Activated CD4-positive, alpha-beta T cell treated with anti-CD3 and anti-CD28 coated beads, Interleukin-2, amount 10 ng/mL, durations not matched to agents 7 days and 5 days (primary cell): ENCODE measurements at regions not wholly inside any gene's neighbourhood (a gene's known extent, or its start where the extent isn't known, plus 50 kb on each side); places are given as distances from the start of the nearest gene placed in this dataset.

Experiments
- CTCF ChIA-PET: fragments of 350-600 bp; sonication (Branson Sonifier 250); formaldehyde crosslinking; loops from one replicate; lab custom pipeline; 2021; ENCODE audit warnings: antibody characterized with exemption; lab: Charles Lee
- POLR2A ChIA-PET: fragments of 350-600 bp; sonication (Branson Sonifier 250); formaldehyde crosslinking; loops from one replicate; lab custom pipeline; 2021; ENCODE audit warnings: antibody characterized with exemption; lab: Charles Lee
- DNase-seq: peaks from one replicate; pipeline ENCODE4 v3.0.0-alpha.2; 2020
- H3K27ac Mint-ChIP-seq: one replicate; pipeline ENCODE4 v1.8.0; 2021; ENCODE audit warnings: mild to moderate bottlenecking, moderate library complexity, mixed read lengths
- H3K27me3 Mint-ChIP-seq: one replicate; pipeline ENCODE4 v1.8.0; 2021; ENCODE audit warnings: mixed read lengths
- H3K36me3 Mint-ChIP-seq: one replicate; pipeline ENCODE4 v1.8.0; 2021; ENCODE audit warnings: low read depth, mixed read lengths
- H3K4me1 Mint-ChIP-seq: one replicate; pipeline ENCODE4 v1.8.0; 2021; ENCODE audit warnings: mixed read lengths
- H3K4me3 Mint-ChIP-seq: one replicate; pipeline ENCODE4 v1.8.0; 2021; ENCODE audit warnings: mild to moderate bottlenecking, moderate library complexity, mixed read lengths
- H3K9me3 Mint-ChIP-seq: one replicate; pipeline ENCODE4 v1.8.0; 2021; ENCODE audit warnings: mixed read lengths

DNA sequence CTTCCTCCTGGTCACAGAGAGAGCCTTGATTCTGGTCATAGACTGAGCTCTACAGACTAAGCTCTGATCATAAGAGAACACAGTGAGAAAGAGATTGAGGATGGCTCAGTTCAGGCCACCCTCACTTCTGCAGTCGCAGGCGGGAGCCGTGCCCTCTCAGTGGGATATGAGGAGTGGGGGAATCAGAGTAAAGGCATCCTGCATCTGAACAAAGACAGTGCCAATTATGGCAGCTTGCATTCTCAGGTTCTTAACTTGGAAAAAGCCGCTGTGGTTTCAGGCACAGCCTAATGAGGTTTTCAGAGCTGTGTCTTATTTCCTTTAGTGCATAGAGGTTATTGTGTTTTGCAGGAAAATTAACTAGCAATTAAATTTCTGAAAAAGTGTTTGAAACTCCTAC is 134.4 kb upstream of the NLRP1 start:
- ChIA-PET CTCF (no interaction called here), POLR2A (no interaction called here)
- Mint-ChIP-seq H3K27ac (no peak overlapping the region), H3K4me3 (no peak overlapping the region), H3K9me3 (no peaks in the 10 kb centered on the region), H3K27me3 (peaks cover 5% of the 10 kb centered on the region), H3K4me1 (no peaks in the 10 kb centered on the region), H3K36me3 (no peaks in the 10 kb centered on the region)
- no peak for DNase-seq

DNA sequence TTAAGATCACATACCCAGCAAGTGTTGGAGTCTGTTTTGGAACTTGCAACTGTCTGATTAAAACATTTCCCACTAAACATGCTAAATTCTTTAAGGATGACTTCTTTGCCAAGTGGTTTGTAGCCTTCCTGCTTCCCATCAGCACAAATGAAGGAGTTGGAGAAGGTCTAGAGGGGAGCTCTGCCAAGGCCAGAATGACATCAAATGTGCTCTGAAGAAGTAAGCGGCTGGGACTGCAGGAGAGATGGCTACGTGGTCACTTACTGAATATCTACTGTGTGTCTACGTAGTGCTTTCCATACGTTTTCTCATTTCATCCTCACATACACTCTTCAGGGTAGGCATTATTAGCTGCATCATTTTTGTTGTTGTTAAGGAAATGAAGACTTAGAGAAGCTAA is 135.7 kb upstream of the NLRP1 start:
- ChIA-PET POLR2A (no interaction called here), CTCF (no interaction called here)

DNA sequence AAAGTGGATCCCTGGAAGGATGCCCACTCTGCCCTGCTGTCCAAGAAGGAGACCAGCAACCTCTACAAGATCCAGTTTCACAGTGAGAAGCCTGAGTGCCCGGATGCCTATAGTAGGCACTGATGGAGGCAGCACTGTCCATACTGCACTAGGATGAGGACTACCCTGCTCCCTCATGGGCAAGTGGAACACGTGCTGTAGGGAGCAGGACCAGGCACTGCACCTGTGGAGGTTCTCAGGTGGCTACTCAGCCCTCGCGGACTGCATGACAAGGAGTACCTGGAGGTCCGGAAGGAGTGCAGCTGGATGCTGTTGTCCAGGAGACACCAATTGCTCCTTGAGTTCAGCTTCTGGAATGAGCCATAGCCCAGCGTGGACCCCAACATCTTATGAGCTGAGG is 146.1 kb upstream of the NLRP1 start:
- peaks cover 25% of the 10 kb centered on the region for H3K27me3 Mint-ChIP-seq
- H3K4me3 Mint-ChIP-seq, result no peak overlapping the region
- ChIA-PET POLR2A (no interaction called here), CTCF (no interaction called here)
- no peak for DNase-seq
- H3K27ac Mint-ChIP-seq, result no peak overlapping the region
- H3K9me3 Mint-ChIP-seq, result no peaks in the 10 kb centered on the region
- H3K36me3 Mint-ChIP-seq, result no peaks in the 10 kb centered on the region
- no peaks in the 10 kb centered on the region for H3K4me1 Mint-ChIP-seq

More for the DNA sequence above, 135.7 kb upstream of the NLRP1 start:
- DNase-seq, result no peak
- Mint-ChIP-seq H3K36me3 (no peaks in the 10 kb centered on the region), H3K4me3 (no peak overlapping the region), H3K27me3 (peaks cover 14% of the 10 kb centered on the region), H3K9me3 (no peaks in the 10 kb centered on the region), H3K27ac (no peak overlapping the region), H3K4me1 (no peaks in the 10 kb centered on the region)

DNA sequence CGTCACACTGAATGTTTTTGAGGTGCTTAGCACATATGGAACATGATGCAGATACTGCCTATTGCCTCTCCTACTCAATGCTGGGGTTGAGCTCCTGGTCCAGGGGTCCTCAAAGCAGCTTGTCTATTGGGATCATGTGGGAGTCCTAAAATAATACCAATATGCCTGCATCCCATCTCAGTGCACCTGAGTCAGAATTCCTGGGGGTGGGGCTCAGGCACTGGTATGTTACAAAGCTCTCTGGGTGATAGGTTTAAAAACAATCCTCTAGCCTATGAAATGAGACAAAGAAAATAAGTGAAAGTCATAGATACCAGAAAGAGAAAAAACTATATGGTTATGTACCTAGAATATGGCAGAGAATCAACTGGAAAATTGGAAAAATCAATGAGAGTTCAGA is 156.6 kb upstream of the NLRP1 start:
- Mint-ChIP-seq H3K4me1 (no peaks in the 10 kb centered on the region), H3K9me3 (no peaks in the 10 kb centered on the region), H3K4me3 (no peak overlapping the region), H3K27me3 (peaks cover 11% of the 10 kb centered on the region), H3K27ac (no peak overlapping the region), H3K36me3 (no peaks in the 10 kb centered on the region)
- ChIA-PET CTCF (no interaction called here), POLR2A (no interaction called here)
- no peak for DNase-seq

DNA sequence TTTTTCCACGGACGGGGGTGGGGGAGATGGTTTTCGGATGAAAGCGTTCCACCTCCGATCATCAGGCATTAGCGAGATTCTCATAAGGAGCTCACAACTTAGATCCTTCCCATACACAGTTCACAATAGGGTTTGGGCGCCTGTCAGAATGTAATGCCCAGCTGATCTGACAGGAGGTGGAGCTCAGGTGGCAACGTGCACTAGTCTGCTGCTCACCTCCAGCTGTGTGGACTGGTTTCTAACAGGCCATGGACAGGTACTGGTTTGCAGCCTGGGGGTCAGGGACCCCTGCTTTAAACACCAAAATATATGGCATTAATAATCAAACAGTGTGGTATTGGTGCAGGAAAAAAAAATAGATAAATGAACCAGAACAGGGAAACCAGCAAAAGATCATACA is 157.5 kb upstream of the NLRP1 start:
- Mint-ChIP-seq H3K27ac (no peak overlapping the region), H3K36me3 (no peaks in the 10 kb centered on the region), H3K4me3 (no peak overlapping the region), H3K27me3 (peaks cover 11% of the 10 kb centered on the region), H3K4me1 (no peaks in the 10 kb centered on the region), H3K9me3 (no peaks in the 10 kb centered on the region)
- ChIA-PET POLR2A (no interaction called here), CTCF (interaction anchor here (0.6 kb wide), 1 partner anchor 153 kb away, joined by 3 read pairs; no protein-coding TSS in a partner anchor)
- no peak for DNase-seq

DNA sequence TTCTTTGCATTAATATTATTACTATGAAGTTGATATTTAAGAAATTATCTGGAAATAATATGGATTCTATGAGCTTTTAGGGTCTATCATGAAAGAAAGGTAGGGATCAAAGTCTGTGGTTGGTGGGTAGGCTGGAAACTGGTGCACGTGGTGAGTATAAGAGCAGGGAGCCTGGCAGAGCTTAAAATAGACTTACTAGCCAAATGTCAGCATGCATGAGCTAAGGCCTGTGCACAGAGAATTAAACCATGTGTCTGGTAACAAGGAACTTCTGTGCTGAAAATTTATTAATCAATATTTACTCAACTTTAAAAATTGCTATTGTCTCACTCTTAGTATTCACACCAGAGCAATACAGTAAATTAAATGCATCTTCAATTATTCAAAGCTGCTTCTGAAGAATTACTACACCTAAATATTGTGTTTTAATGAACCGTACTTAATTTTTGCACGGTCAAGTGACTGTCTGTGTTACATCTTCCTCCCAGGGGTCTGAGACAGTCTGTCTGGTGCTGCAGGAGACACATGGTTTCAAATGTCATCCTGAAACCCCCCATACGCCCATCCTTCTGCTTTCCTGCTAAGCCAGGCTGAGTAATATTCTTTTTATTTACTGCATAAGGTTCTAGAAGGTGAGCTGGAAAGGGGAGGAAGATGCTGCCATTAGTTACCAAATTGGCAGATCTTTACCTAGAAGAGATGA is 161.0 kb upstream of the NLRP1 start:
- Mint-ChIP-seq H3K27ac (no peak overlapping the region), H3K4me3 (no peak overlapping the region), H3K27me3 (peaks cover 11% of the 10 kb centered on the region), H3K36me3 (no peaks in the 10 kb centered on the region), H3K4me1 (no peaks in the 10 kb centered on the region), H3K9me3 (no peaks in the 10 kb centered on the region)
- no peak for DNase-seq
- POLR2A ChIA-PET, result no interaction called here
- CTCF ChIA-PET, result interaction anchor here (0.5 kb wide), 1 partner anchor 32 kb away, joined by 3 read pairs; no protein-coding TSS in a partner anchor

DNA sequence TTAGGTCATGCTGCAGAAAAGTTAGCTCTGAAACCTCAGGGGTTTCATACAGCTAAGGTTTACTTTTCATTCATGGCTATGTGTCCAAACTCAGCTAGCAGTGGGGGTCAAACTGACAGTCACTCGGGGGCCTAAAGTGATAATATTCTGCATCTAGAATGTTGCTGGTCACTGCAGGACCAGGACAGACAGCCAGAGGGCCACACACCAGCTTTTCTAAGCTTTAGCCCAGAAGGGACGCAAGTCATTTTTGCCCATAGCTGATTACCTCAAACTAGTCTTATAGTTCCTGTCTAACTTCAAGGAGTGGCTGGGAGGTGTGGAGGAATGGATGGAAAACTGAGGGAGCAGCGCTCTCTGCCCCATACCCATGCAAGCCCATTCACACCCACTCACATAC is 163.0 kb upstream of the NLRP1 start:
- Mint-ChIP-seq H3K27ac (no peak overlapping the region), H3K4me3 (no peak overlapping the region), H3K36me3 (no peaks in the 10 kb centered on the region), H3K4me1 (no peaks in the 10 kb centered on the region), H3K9me3 (no peaks in the 10 kb centered on the region), H3K27me3 (peaks cover 7% of the 10 kb centered on the region)
- ChIA-PET CTCF (no interaction called here), POLR2A (no interaction called here)
- DNase-seq, result no peak

DNA sequence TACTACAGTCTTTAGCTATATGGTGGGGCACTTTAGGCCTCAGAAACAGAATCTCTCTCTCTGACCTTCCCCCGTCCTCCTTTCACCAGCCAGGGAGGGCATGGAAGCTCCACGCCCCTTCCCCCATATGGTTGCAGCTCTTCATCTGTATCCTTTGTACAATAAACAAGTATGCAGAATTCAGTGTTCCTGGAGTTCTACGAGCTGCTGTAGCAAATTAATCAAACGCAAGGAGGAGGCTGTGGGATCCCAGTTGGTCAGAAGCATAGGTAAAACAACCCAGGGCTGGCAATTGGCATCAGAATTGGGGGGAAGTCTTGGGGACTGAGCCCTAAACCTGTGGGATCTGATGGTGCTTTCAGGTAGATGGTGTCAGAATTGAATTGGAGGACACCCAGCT is 163.7 kb upstream of the NLRP1 start:
- no peak for DNase-seq
- Mint-ChIP-seq H3K36me3 (no peaks in the 10 kb centered on the region), H3K4me3 (no peak overlapping the region), H3K27me3 (peaks cover 2% of the 10 kb centered on the region), H3K4me1 (no peaks in the 10 kb centered on the region), H3K9me3 (no peaks in the 10 kb centered on the region), H3K27ac (no peak overlapping the region)
- ChIA-PET POLR2A (no interaction called here), CTCF (no interaction called here)

DNA sequence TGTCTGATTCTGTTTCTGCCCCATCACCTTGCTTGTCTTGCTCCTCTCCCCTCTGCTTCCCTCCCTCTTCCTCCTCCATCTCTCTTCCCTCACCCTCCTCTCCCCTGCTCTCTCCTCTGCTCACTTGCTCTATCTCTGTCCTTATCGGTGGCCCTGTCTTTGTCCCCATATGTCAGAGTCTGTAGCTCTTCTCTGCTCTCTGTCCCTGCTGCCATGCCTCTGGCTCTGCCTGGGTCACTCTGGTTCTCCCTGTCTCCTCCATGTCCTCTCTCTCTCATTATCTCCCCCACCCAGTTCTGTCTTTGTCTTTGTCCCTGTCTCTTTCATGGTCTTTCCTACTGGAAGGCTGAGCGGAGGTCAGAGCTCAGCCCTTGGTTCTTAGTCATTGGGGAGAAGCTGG is 169.1 kb upstream of the NLRP1 start:
- no peaks in the 10 kb centered on the region for H3K9me3 Mint-ChIP-seq
- no peaks in the 10 kb centered on the region for H3K36me3 Mint-ChIP-seq
- CTCF ChIA-PET, result interaction anchor here (0.6 kb wide), 1 partner anchor 104 kb away, joined by 5 read pairs; no protein-coding TSS in a partner anchor
- H3K4me1 Mint-ChIP-seq, result no peaks in the 10 kb centered on the region
- peaks cover 9% of the 10 kb centered on the region for H3K27me3 Mint-ChIP-seq
- no peak overlapping the region for H3K4me3 Mint-ChIP-seq
- no peak overlapping the region for H3K27ac Mint-ChIP-seq
- DNase-seq, result no peak
- POLR2A ChIA-PET, result no interaction called here

DNA sequence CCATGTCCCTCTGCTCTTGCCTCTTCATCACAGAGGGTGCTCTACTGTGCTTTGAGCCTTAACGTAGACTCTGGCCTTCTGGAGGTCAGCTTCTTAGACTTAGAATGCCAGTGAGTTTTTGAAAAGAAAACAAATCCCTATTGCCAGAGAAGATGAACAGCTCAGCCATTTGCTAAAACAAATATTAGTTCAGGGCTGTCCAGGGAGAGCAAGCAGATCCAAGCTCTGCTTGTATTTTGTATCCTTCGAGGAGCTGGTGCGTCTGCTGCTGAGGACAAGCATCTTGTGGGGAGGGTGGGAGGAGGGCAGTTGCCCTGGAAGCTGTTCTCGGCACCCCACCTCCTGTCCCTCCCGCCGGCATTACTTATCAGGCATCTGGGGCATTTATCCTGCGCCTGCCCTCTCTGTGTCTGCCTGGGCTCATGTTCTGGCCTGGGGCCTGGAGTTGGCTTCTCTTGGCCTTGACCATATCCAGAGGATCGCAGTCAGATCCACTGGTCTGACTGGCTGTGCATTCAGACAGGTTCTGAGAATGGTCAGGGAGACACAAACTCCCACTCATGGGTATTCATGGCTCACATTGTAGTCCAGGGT is 173.1 kb upstream of the NLRP1 start:
- H3K4me1 Mint-ChIP-seq, result no peaks in the 10 kb centered on the region
- DNase-seq, result no peak
- POLR2A ChIA-PET, result no interaction called here
- no peaks in the 10 kb centered on the region for H3K36me3 Mint-ChIP-seq
- H3K27me3 Mint-ChIP-seq, result peaks cover 16% of the 10 kb centered on the region
- no peaks in the 10 kb centered on the region for H3K9me3 Mint-ChIP-seq
- CTCF ChIA-PET, result interaction anchor here (0.7 kb wide), 1 partner anchor 9 kb away, joined by 3 read pairs; no protein-coding TSS in a partner anchor
- H3K4me3 Mint-ChIP-seq, result no peak overlapping the region
- no peak overlapping the region for H3K27ac Mint-ChIP-seq

DNA sequence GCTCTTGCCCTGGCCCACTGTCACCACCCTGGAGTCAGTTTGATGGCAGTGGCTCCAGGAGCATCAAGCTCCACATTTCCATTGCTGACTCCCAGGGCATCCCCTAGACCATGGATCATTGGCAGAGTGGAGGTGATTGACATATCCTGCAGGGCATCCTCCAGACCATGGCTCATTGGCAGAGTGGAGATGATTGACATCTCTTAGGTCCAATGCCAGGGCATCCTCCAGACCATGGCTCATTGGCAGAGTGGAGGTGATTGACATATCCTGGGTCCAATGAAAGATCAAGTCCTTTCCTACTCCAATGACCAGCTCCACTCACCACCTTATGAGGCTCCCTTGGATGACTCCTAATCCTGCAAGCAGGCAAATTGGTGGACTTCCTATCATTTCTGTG is 174.3 kb upstream of the NLRP1 start:
- Mint-ChIP-seq H3K27ac (no peak overlapping the region), H3K36me3 (no peaks in the 10 kb centered on the region), H3K4me3 (no peak overlapping the region), H3K27me3 (peaks cover 20% of the 10 kb centered on the region), H3K4me1 (no peaks in the 10 kb centered on the region), H3K9me3 (no peaks in the 10 kb centered on the region)
- ChIA-PET CTCF (interaction anchor here (1.3 kb wide), 1 partner anchor 12 kb away, joined by 4 read pairs; no protein-coding TSS in a partner anchor), POLR2A (no interaction called here)
- DNase-seq, result no peak

DNA sequence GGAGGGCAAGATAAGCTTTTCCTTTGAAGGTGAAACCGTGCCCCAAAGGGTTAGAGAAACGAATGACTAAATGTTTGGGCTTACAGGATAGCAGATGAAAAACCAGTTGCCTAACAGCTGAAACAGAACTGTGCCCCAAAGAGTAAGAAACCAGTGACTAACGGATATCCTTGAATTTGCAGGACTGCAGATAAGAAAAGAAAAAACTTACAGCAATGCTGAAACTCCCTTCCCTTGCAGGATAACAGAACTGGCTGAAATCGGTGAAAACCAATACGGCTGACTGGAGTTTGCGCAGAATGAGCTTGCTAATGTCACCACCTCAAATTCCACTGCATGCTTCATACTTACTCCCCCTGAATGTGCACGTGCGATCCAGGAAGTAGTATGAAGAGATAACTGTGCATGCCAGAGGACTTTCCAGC is 175.2 kb upstream of the NLRP1 start:
- no peak overlapping the region for H3K4me3 Mint-ChIP-seq
- no peaks in the 10 kb centered on the region for H3K9me3 Mint-ChIP-seq
- no peaks in the 10 kb centered on the region for H3K36me3 Mint-ChIP-seq
- H3K27me3 Mint-ChIP-seq, result peaks cover 21% of the 10 kb centered on the region
- ChIA-PET POLR2A (no interaction called here), CTCF (interaction anchor here (1.3 kb wide), 1 partner anchor 13 kb away, joined by 4 read pairs; no protein-coding TSS in a partner anchor)
- no peak for DNase-seq
- no peaks in the 10 kb centered on the region for H3K4me1 Mint-ChIP-seq
- H3K27ac Mint-ChIP-seq, result no peak overlapping the region

DNA sequence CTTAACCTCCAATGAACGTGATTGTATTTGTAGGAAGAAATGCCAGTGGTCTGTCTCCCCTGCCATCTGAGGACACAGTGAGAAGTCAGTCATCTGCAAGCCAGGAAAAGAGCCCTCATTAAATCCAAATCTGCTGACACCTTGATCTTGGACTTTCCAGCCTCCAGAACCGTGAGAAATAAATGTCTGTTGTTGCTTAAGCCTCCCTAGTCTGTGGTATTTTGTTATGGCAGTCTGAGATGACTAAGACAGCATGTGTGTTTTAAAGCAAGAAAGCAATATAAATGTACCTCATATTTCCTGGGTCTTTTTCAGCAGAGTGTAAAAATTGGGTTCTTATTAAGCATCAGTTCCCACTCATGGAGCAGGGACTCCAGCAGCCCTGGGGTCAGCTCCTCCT is 177.9 kb upstream of the NLRP1 start:
- H3K4me3 Mint-ChIP-seq, result no peak overlapping the region
- H3K4me1 Mint-ChIP-seq, result no peaks in the 10 kb centered on the region
- no peaks in the 10 kb centered on the region for H3K36me3 Mint-ChIP-seq
- H3K27ac Mint-ChIP-seq, result no peak overlapping the region
- peaks cover 23% of the 10 kb centered on the region for H3K27me3 Mint-ChIP-seq
- CTCF ChIA-PET, result interaction anchor here (0.6 kb wide), 1 partner anchor 1134 kb away, joined by 3 read pairs; no protein-coding TSS in a partner anchor
- no peak for DNase-seq
- POLR2A ChIA-PET, result no interaction called here
- no peaks in the 10 kb centered on the region for H3K9me3 Mint-ChIP-seq
